Effector memory CD8-positive, alpha-beta T cell (primary cell): ENCODE measurements at regions not wholly inside any gene's neighbourhood (a gene's known extent, or its start where the extent isn't known, plus 50 kb on each side); places are given as distances from the start of the nearest gene placed in this dataset.

Source experiments
- ATAC-seq: fragments of 150-1000 bp; cut with Tn5 transposase; replicated peaks from 2 replicates; pipeline ENCODE4 v1.10.0; 2021; ENCODE audit warnings: mild to moderate bottlenecking, moderate library complexity
- DNase-seq, 3 experiments: peaks; one replicate each; pipeline ENCODE4 v3.0.0; 2021
- H3K27ac Mint-ChIP-seq, 2 donors: one replicate each; pipeline ENCODE4 v1.8.0; 2022; ENCODE audit warnings: mild to moderate bottlenecking in 2 of 2, mixed read lengths in 2 of 2, moderate library complexity in 2 of 2
- H3K27me3 Mint-ChIP-seq, 2 donors: one replicate each; pipeline ENCODE4 v1.8.0; 2022; ENCODE audit warnings: mixed read lengths in 2 of 2
- H3K36me3 Mint-ChIP-seq: one replicate; pipeline ENCODE4 v1.8.0; 2022; ENCODE audit warnings: mild to moderate bottlenecking, moderate library complexity, mixed read lengths; ENCODE audit not compliant: insufficient read depth
- H3K4me1 Mint-ChIP-seq, 2 donors: one replicate each; pipeline ENCODE4 v1.8.0; 2022; ENCODE audit warnings: low read depth in 2 of 2, mixed read lengths in 2 of 2
- H3K4me3 Mint-ChIP-seq, 2 donors: one replicate each; pipeline ENCODE4 v1.8.0; 2022; ENCODE audit warnings: mild to moderate bottlenecking in 2 of 2, mixed read lengths in 2 of 2, moderate library complexity in 2 of 2
- H3K9me3 Mint-ChIP-seq, 2 donors: one replicate each; pipeline ENCODE4 v1.8.0; 2022; ENCODE audit warnings: mixed read lengths in 2 of 2

DNA sequence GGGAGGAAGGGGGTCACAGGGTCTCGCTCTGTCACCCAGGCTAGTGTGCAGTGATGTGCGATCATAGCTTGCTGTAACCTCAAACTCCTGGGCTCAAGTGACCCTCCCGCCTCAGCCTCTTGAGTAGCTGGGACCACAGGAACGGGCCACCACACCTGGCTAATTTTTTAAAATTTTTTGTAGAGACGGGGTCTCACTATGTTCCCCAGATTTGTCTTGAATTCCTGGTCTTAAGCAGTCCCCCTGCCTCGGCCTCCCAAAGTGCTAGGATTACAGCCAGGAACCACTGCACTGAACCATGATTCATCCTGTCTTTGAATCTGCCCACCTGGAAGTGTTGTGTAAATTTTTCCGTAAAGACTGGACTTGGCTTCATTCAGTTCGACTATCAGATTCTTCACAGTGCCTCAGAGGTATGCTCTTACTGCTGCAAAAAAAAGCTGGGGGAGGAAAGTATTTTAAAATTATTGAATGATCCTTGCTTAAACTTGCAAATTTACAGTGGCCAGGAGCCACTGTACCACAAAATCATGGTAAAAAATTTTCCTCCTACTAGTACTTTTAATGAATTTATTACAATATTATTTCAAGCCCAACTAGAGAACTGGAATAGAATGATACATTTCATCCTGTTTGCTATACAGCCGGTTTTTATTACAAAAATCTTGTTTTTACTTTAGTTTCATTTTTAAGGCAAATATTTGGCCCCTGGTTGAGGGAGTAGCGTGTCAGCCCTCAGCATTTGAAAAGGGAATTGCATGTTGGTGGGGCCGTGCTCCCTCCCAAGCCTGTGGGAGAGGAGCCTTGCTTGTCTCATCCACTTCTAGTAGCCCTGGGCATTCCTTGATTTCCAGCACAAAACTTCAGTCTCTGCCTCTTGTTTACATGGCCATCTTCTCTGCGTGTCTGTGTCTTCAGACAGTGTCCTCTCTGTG, 202.5 kb upstream of the SGK1 start:
- Mint-ChIP-seq H3K9me3 (no peaks in the 10 kb centered on the region), H3K4me3 (no peak overlapping the region), H3K27me3 (peaks cover 0 to 3% of the 10 kb centered on the region in 2 donors), H3K27ac (peak overlapping the region; percentile 5 to 87), H3K36me3 (peaks cover 2% of the 10 kb centered on the region), H3K4me1 (peaks cover 5 to 7% of the 10 kb centered on the region in 2 donors)
- DNase-seq: no peak
- ATAC-seq: no peak

DNA sequence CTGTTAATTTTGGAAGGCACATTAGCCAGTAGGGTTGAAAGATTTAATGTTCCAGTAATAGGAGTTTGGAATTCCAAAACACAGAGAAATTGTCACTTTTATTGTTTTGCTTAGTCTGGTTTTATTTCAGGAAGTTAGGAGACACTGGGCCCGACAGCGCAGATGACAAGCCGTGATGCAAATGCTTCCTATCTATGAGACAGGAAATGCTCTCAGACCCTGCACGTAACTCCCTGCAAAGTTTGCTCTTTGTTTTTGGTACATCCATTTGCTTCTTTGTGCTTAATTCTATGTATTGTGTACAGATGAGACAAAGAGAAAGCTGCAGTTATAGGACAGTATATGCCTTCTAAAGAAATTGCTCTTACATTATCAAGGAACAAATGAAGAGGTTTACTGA, 201.6 kb upstream of the SGK1 start:
- ATAC-seq (peak; percentile 91), DNase-seq (peak; percentile 4 to 10 (median 9))
- Mint-ChIP-seq H3K4me1 (peaks cover 5 to 7% of the 10 kb centered on the region in 2 donors), H3K4me3 (peak overlapping the region; percentile 22 to 41), H3K9me3 (no peaks in the 10 kb centered on the region), H3K27me3 (no peaks in the 10 kb centered on the region), H3K36me3 (peaks cover under 1% of the 10 kb centered on the region), H3K27ac (peak overlapping the region; percentile 62 to 87)

DNA sequence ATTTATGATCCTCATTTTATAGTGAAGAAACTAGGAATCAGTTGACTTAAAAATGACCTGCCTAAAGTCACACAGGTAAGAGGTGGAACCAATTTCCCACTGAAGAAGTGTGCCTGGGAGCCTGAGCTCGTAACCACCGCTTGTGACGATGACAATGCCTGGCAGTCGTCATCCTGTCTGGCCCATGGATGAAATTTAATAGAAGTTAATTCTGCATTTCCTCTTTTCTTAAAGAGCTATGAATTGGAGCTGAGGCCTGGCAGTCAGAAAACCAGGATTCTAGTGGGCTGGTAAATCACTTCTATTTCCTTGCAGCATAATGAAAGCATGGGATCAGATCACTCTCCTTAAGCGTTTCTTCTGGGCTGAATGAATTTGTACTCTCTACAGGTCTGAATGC, 200.0 kb upstream of the SGK1 start:
- Mint-ChIP-seq H3K36me3 (no peaks in the 10 kb centered on the region), H3K27ac (peak overlapping the region in 1 of 2 donors; percentile 38), H3K27me3 (no peaks in the 10 kb centered on the region), H3K9me3 (no peaks in the 10 kb centered on the region), H3K4me1 (peaks cover 5 to 7% of the 10 kb centered on the region in 2 donors), H3K4me3 (no peak overlapping the region)
- DNase-seq (no peak), ATAC-seq (no peak)

DNA sequence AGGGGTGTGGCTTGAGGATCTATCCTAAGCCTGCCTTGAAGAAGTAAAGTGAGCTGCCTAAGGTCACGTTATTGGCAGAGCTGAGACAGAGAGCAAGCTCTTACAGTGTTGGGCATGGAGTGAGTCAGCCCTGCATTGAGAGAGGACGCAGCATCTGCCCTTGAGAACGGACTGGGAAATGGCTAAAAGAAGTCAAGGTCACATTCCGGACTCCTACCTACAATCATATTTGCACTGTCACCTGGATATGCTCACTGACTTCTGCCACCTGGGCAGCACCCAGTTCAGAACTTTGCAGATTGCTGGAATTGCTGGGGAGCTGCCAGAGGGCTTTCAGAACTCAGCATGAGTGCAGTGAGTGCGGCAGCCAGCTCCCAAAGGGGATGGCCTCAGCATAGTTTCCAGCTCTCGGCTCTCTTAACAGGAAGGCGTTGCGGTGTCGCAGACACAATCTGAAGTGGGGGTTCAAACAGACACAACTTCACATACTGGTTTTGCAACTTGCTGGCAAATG, 199.3 kb upstream of the SGK1 start:
- Mint-ChIP-seq H3K9me3 (no peaks in the 10 kb centered on the region), H3K27ac (peak overlapping the region in 1 of 2 donors; percentile 38), H3K4me3 (no peak overlapping the region), H3K27me3 (no peaks in the 10 kb centered on the region), H3K4me1 (peaks cover 5 to 7% of the 10 kb centered on the region in 2 donors), H3K36me3 (no peaks in the 10 kb centered on the region)
- ATAC-seq (no peak), DNase-seq (no peak)

DNA sequence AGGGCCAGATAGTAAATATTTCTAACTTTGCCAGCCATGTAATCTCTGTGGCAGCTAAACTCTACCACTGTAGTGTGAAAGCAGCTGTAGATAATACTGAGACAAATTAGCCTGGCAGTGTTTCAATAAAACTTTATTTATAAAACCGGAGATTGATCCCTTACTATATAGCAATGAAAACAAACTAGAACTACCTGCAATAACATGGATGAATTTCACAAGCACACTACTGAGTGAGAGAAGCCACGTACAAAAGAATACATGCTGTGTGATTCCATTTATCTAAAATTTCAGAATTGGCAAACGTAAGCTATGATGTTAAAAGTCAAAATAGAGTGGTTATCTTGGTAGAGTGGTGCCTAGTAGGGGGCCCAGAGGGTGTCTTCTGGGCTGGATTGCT, 198.7 kb upstream of the SGK1 start:
- Mint-ChIP-seq H3K4me3 (no peak overlapping the region), H3K27ac (no peak overlapping the region), H3K4me1 (peaks cover 5 to 7% of the 10 kb centered on the region in 2 donors), H3K36me3 (no peaks in the 10 kb centered on the region), H3K9me3 (no peaks in the 10 kb centered on the region), H3K27me3 (no peaks in the 10 kb centered on the region)
- DNase-seq (no peak), ATAC-seq (no peak)

DNA sequence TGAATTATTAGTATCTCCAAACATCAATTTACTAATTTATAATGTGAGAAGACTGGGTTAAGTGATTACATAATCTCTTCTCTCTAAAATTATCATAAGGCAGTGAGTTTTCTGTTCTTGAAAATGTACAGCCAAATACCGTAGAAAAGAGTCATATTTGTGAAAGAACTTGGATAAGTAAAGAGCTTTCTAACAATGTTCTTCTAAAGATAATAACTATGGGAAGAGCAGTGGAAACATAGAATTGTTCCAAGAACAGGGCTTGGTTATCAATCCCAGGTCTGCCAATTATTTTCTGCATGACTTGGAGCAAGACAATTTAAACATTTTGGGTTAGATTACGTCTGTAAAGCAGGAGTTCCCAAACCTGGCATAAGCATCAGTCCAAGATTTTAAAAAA, 198.1 kb upstream of the SGK1 start:
- DNase-seq (no peak), ATAC-seq (no peak)
- H3K9me3 Mint-ChIP-seq: no peaks in the 10 kb centered on the region
- no peak overlapping the region for H3K27ac Mint-ChIP-seq
- no peak overlapping the region for H3K4me3 Mint-ChIP-seq
- H3K36me3 Mint-ChIP-seq: no peaks in the 10 kb centered on the region
- no peaks in the 10 kb centered on the region for H3K27me3 Mint-ChIP-seq
- H3K4me1 Mint-ChIP-seq: peaks cover 5 to 6% of the 10 kb centered on the region in 2 donors

DNA sequence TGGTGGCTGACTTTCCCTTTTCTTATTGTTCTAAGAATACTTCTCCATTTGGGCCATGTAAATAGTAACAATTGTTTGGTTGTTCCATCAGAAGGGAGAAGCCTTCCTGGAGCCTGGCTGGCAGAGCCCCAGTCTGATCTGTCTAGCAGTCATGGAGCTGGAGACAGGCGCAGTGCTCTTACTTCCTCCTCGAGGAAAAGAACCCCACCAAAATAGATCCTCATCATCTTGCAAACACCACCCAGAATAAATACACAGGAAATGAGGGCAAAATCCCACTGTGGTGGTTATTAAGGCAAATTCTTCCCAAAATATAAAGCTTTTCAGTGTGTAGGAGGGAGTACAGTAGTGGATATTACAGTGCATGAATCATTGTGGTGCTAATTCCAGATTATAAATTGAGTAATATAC, 195.1 kb upstream of the SGK1 start:
- H3K27ac Mint-ChIP-seq: no peak overlapping the region

DNA sequence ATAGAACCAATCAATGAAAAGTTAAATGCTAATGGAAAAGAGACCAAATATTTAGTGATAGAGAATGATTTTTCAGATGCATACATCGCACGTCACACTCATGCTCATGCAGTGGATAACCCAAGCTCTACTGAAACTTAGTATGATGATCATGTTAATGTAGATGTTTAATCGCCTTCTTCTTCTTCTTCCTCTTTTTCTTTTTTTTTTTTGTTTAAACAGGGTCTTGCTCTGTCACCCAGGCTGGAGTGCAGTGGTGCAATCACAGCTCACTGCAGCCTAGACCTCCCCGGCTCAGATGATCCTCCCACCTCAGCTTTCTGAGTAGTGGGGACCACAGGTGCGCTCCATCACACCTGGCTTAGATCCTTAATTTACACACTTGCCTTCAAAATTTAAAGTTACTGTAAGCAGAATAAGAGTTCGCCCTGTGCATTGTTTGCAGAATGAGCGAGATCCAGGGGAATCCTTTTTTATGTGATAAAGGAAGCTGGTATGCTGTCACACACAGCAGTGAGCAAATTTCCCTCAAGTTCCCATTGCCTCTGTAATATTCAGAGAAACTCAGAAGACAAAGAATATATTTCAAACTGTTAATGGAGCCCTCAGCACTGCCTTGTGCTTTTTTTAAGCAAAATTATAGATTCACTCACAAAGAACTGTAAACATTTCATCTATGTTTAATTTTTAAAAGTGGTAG, 194.2 kb upstream of the SGK1 start:
- Mint-ChIP-seq H3K36me3 (no peaks in the 10 kb centered on the region), H3K4me3 (no peak overlapping the region), H3K27me3 (no peaks in the 10 kb centered on the region), H3K27ac (no peak overlapping the region), H3K9me3 (no peaks in the 10 kb centered on the region), H3K4me1 (no peaks in the 10 kb centered on the region)
- DNase-seq (no peak), ATAC-seq (no peak)

More for the DNA sequence above, 195.1 kb upstream of the SGK1 start:
- no peaks in the 10 kb centered on the region for H3K9me3 Mint-ChIP-seq
- H3K36me3 Mint-ChIP-seq: no peaks in the 10 kb centered on the region
- H3K27me3 Mint-ChIP-seq: no peaks in the 10 kb centered on the region
- H3K4me3 Mint-ChIP-seq: no peak overlapping the region
- DNase-seq (no peak), ATAC-seq (no peak)
- H3K4me1 Mint-ChIP-seq: no peaks in the 10 kb centered on the region

DNA sequence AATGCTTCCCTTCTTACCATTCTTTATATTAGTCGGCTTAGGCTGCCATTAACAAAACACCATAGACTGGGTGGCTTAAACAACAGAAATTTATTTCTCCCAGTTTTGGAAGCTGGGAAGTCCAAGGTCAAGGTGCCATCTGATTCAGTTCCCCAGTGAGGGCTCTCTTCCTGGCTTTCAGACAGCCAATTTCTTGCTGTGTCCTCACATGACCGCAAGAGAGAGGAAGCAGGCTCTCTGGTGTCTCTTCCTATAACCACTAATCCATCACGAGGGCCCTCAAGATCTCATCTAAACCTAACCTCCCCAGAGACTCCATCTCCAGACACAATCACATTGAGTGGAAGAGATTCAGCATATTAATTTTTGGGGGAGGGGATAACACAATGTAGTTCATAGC, 193.0 kb upstream of the SGK1 start:
- no peak overlapping the region for H3K4me3 Mint-ChIP-seq
- no peak for DNase-seq
- no peaks in the 10 kb centered on the region for H3K4me1 Mint-ChIP-seq
- H3K27me3 Mint-ChIP-seq: no peaks in the 10 kb centered on the region
- ATAC-seq: no peak
- no peaks in the 10 kb centered on the region for H3K9me3 Mint-ChIP-seq
- no peaks in the 10 kb centered on the region for H3K36me3 Mint-ChIP-seq
- H3K27ac Mint-ChIP-seq: no peak overlapping the region

DNA sequence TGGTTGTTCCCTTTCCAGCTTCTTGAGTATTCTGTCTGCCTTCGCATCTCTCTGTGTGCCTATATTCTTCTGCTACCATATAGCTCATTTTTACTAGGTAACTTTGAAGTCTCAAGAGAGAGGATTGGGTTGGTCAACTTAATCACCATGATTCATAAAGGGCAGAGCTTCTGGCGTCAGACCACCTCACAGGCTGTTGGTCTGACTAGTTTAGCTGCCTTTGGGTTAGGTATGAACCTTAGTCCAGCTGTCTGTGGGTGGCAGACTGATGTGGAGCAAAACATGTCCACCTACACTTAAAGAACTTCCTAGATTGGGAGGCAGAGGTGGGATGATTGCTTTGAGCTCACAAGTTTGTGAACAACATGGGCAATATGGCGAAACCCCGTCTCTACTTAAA, 192.2 kb upstream of the SGK1 start:
- Mint-ChIP-seq H3K27me3 (no peaks in the 10 kb centered on the region), H3K36me3 (no peaks in the 10 kb centered on the region), H3K4me1 (no peaks in the 10 kb centered on the region), H3K27ac (no peak overlapping the region), H3K9me3 (no peaks in the 10 kb centered on the region), H3K4me3 (no peak overlapping the region)
- DNase-seq: no peak
- no peak for ATAC-seq

DNA sequence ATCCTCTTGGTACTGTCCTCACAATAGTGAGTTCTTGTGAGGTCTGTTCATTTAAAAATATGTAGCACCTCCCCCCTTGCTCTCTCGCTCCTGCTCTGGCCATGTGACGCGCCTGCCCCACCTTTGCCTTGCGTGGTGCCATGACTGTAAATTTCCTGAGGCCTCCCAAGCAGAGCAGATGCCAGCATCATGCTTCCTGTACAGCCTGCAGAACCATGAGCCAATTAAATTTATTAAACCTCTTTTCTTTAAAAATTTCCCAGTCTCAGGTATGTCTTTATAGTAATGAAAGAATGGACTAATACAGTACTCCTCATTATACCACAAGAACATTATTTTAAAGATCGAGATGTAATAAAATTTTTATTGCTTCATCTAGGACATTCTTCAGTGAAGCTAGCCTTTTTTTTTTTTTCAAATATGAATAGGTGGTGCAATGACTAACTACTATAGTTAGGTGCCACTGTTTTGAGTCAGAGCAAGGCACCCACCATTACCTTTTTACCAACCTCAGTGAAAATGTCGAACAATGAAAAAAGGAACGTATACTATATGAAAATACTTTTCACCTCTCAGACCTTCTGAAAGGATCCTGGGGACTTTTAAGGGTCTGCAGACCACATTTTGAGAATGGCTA, 191.1 kb upstream of the SGK1 start:
- Mint-ChIP-seq H3K27me3 (no peaks in the 10 kb centered on the region), H3K36me3 (no peaks in the 10 kb centered on the region), H3K9me3 (no peaks in the 10 kb centered on the region), H3K4me1 (no peaks in the 10 kb centered on the region), H3K27ac (no peak overlapping the region), H3K4me3 (no peak overlapping the region)
- DNase-seq (no peak), ATAC-seq (no peak)

DNA sequence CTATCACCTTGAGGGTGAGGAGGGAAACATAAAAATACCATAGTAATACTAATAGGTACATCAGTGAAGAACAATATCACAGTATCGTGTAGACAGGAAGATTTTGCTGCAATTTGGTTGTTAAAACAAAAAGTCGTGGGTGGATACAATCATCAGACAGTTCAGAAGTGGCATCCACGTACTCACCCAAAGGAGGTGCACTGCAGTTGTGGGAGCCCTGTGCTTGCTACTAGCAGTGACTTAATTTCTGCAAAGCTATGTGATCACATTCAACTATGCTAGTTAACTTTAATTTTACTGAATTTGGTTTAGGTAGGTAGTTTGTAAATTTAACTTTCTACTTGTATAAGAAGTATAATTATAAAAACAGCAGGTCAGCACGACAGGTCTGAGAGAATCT, 188.2 kb upstream of the SGK1 start:
- H3K27ac Mint-ChIP-seq: no peak overlapping the region
- H3K4me1 Mint-ChIP-seq: no peaks in the 10 kb centered on the region
- no peak overlapping the region for H3K4me3 Mint-ChIP-seq
- H3K36me3 Mint-ChIP-seq: no peaks in the 10 kb centered on the region
- no peaks in the 10 kb centered on the region for H3K9me3 Mint-ChIP-seq
- peaks cover 0 to 6% of the 10 kb centered on the region in 2 donors for H3K27me3 Mint-ChIP-seq
- no peak for DNase-seq
- no peak for ATAC-seq

DNA sequence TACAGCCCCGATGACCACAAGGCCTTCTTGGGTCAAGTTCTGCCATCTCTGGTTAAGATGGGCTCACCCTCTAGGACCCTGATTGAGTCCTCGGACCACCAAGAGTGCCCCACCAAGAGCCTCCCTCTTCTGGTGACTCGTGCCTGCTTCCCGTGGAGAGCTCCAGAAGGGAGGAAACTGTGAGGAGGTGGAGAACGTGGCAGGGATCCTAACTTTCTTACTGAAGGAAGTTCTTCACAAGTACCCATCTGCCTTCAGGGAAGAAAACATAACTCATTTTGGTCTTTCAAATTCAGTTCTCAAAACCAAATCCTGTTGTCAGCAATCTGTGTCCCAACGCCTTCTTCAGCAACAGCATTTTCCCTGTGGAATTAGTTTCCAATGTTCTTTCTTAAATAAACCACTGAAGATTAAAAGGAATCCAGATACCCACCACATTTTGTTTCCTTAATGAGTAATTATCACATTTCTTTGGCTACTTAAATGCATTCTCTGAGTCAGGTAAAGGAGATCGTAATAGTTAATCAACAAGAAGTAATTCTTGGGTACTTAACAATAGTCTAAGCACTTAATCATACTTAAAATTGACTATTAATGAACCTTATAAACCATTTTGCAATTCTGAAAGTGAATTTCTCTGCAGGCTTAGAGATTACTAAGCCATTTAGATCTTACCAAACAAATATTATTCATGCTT, 185.8 kb upstream of the SGK1 start:
- no peak overlapping the region for H3K4me3 Mint-ChIP-seq
- no peak overlapping the region for H3K27ac Mint-ChIP-seq
- ATAC-seq (no peak), DNase-seq (no peak)
- H3K36me3 Mint-ChIP-seq: no peaks in the 10 kb centered on the region
- no peaks in the 10 kb centered on the region for H3K4me1 Mint-ChIP-seq
- H3K9me3 Mint-ChIP-seq: no peaks in the 10 kb centered on the region
- H3K27me3 Mint-ChIP-seq: peaks cover 0 to 6% of the 10 kb centered on the region in 2 donors
